GM18868 (cell line): ENCODE measurements at regions not wholly inside any gene's neighbourhood (a gene's known extent, or its start where the extent isn't known, plus 50 kb on each side); places are given as distances from the start of the nearest gene placed in this dataset.

Experiments
- ATAC-seq: cut with Tn5 transposase; IDR thresholded peaks from one replicate; pipeline ENCODE4 v1.9.1; 2021; ENCODE audit warnings: mild to moderate bottlenecking, moderate library complexity; ENCODE audit not compliant: unreplicated experiment

- peak; percentile 89 for ATAC-seq
Measured at GRCh38 chr4:129641179-129641578, 545.2 kb downstream of the C4orf33 start.

DNA sequence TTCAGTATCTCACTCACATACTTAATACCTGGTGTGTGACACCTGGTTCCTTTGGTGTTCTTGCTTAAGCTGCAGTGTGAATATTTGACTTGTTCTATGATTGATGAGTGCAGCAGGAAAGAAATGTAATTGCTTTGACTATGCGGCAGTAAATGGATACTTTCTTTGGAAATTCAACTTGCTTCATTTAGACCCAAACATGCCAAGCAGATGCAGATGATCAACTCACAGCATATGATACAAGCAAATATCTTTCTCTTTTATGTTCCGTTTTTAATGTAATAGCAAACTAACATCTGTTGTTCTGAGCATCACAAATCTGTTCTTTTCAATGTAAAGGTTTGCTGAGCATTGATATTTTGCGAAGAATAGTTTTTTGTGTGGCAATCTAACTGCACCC is 549.5 kb downstream of the C4orf33 start:
- ATAC-seq = no peak

GRCh38 chr4:129668092-129668491 is 572.1 kb downstream of the C4orf33 start:
- no peak for ATAC-seq

DNA sequence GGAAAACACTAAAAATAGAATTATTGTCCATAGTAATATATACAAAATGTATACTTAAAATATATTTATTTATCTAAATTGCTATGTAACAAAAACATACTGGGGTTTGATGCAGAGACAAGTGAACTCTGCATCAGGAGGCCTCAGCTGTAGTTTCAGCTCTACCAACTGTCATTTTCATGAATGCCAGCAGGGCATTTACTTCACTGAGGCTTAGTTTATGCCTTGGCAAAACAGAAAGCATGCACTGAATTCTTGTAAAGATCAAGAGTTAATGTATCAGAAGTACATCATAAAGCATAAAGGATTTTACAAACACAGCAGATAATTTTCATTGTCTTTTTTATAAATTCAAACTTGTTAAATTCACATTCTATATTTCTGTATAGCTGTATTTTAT is 577.0 kb downstream of the C4orf33 start:
- no peak for ATAC-seq

DNA sequence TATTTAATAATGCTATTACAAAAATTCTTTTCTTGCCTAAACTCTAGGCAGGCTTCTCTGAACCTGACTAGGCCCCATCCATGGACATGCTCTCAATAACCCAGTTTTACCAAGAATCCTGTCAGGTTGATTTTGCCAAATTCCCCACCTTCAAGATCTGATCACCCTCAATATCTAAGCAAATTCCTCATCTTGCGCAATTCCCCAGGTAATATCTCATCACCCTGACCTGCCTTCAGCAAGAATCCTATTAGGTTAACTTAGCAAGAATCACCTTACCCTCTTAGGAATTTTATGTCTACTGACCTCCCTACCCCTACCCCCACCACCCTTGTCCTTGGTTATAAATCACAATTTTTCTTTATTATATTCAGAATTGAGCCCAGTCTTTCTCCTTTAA is 579.1 kb downstream of the C4orf33 start:
- no peak for ATAC-seq

DNA sequence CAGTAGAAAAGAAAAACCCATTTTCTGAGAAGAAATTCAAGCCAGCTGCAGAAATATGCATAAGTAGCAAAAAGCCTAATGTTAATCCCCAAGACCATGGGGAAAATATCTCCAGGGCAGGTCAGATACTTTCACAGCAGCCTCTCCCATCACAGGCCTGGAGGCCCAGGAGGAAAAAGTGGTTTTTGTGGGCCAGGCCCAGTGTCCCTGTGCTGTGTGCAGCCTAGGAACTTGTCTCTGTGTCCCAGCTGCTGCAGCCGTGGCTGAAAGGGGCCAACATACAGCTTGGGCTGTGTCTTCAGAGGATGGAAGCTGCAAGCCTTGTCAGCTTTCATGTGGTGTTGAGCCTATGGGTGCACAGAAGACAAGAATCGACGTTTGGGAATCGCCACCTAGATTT is 581.0 kb downstream of the C4orf33 start:
- no peak for ATAC-seq

- ATAC-seq = no peak
Measured at GRCh38 chr4:129682586-129682985, 586.6 kb downstream of the C4orf33 start.

- no peak for ATAC-seq
Measured at GRCh38 chr4:129707949-129708348, 612.0 kb downstream of the C4orf33 start.

- no peak for ATAC-seq
Measured at GRCh38 chr4:129708784-129709183, 612.8 kb downstream of the C4orf33 start.

DNA sequence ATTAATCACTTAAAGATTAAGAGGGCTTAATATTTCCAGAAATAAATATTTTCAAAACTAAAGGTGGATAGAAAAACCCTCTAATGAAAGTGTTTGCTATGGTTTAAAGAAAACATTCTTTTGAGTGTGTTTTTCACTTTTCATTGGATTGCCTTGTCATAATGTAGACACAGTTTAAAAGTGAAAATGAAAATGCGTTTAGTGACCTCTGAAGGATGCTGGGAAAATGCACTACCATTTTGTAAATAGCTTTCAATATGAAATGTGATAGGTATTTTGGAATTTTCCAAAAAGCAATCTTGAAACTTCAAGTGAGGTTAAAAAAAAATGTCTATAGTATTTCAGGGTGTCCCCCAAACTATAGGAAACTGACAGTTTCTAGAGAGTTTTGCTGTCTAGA is 642.2 kb downstream of the C4orf33 start:
- peak; percentile 58 for ATAC-seq

DNA sequence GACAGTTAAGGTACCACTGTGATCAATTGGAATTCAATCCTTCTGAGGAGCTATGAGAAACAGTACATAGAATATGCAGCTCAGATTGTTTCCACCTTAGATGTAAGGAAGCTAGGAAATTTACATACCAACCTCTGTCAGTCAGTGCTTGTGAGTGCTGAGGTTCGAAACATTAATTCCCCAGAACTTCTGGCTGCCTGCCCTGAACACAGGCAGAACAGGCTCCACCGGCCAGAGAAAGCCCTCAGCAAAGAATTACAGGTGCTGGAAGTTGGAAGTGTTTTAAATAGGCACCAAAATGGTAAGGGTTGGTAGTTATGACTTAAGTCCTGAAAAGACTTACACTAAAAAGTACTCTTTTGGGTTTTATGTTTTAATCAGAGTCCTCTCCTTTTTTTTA is 651.8 kb downstream of the C4orf33 start:
- ATAC-seq = no peak

DNA sequence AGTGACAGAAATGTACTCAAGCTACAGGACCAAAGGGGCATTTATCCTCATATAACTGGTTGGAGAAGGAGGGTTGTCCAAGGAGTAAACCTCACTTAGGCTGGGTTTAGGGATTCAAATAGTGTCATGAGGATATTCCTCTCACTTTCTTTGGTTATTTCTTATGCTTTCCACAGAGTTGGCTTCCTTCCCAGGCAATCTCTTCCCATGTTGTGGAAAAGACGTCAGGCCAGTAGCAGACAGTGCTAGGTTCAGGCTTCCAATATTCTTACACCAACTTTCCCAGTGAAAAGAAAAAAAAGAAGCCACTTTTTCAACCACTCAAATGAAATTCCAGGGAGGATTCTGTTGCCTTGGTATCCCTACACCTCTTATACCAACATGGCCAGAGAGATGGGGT is 653.0 kb downstream of the C4orf33 start:
- ATAC-seq = no peak

DNA sequence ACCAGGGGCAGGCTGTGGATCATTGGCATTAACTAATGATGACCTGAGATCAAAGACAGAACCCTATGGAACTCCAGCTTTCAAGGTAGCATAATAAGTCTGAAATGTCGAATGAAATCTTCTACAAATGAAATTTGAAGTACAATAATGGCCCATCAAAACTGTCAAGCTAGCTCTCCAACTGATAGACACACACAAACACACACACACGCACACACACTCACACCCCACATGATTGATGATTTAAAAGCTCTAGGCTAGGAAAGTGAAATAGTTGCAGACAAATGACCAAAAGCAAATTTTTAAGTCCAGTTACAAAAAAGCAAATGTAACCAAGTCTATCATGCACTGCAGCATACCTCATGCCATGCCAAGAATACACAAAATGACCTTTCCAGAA is 655.7 kb downstream of the C4orf33 start:
- ATAC-seq = no peak

GRCh38 chr4:129783596-129783995 is 687.6 kb downstream of the C4orf33 start:
- no peak for ATAC-seq

DNA sequence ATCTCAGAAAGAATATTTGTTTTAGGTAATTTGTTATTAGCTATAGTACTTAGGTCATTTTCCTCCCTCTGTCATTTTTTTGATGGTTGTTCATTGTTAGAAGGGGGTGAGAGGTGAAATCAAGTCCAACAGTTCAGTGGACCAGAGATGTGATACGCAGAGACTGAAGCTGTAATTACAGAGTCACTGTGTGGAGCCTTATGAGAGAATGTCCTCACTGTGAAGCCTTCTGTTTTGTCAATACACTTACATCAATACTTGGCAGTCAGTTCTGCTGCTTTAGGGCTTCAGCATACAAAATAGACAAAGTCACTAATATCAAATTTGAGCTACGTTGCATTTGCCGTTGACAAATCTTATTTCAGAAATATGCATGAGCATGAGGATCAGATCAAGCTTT is 692.5 kb downstream of the C4orf33 start:
- ATAC-seq = no peak

GRCh38 chr4:129804461-129804981 is 708.6 kb downstream of the C4orf33 start:
- ATAC-seq = no peak

DNA sequence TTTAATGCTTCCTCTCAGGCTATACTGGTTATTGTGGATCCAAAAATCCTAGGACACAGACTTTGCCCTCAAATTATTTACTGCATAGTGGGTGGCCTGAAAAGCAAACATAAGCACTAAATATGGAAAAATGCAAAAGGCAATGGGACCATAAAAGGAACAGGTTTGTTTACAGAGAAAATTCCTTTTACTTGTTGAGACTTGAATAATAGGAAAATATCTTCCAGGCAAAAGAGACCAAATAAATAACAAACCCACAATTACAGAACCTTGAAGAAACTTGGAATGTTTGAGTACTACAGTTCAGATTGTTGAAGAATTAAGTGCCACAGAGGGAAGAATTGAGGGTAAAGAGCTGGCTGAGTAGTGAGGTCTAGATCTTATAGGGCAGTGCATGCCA is 711.0 kb downstream of the C4orf33 start:
- ATAC-seq = no peak

DNA sequence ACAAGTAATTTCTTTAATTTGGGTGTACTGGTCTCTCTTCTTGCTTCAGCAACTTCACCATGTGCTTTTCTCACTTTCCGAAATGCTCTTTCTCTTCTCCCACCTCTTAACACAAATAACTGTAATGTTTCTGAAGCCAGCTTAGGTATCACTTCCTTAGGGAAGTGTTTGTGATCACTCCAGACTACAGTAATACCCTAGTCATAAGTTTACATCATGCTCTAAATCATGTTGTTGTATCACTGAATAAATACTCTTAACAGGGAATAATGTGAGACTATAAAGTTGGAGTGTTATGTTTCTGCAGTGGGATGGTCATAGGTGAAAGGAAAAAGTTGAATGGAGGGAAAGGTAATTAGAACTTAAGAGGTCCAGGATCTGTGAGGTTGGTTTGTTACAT is 712.3 kb downstream of the C4orf33 start:
- no peak for ATAC-seq

- no peak for ATAC-seq
Measured at GRCh38 chr4:129821073-129821472, 725.1 kb downstream of the C4orf33 start.

GRCh38 chr4:129821963-129822362 is 726.0 kb downstream of the C4orf33 start:
- ATAC-seq = no peak

DNA sequence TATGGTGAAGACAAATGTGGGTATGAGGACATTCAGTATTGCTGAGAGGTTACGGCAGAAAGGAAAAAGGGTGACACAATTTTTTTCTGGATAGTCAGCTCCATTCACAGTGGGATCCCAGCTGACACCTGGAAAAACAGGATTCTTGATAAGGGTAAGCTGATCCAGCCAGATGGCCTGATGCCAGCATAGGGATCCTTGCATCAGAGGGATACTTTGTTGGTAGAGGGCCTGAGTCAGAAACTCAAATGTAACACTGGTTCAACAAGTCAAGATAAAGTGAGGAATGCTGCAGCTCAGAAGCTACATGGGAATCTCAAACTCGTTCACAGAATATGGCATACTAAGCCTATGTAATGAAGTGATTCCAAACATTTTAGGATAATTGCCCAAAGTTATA is 726.7 kb downstream of the C4orf33 start:
- ATAC-seq = no peak

DNA sequence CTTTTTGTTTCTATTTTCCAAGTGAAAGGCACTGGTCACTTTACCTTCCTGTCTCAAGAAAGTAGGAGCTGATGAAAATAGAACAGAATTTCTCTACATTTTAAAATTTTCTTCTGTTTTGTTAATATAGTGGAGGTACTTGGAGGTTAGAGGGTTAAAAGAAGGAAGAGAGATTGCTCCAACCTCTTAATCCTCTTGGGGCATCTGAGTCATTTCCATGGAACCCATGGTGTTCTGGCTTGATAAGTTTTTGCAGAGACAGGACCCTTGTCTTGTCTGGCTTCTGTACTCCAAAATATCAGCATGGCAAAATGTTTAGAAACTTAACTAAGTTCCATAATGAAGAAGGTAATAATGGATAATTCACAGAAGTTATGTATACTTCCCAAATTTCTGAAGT is 727.2 kb downstream of the C4orf33 start:
- no peak for ATAC-seq

DNA sequence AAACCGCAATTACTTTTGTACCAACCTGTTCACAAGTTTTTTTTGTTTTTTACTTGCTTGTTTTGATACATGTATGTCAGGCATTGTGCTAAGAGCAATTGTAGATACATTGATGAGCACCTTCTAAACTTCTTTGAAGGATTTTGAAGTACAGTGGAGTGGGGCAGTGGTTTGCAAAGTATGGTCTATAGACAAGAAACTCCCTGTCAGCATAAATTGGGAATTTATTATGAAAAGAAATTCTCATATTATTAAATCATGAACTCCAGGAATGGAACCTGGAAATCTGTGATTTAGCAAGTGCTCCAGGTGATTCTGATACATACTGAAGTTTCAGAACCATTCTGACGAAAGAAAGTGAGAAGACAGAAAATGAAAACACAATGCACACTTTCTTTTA is 733.4 kb downstream of the C4orf33 start:
- ATAC-seq = no peak

- no peak for ATAC-seq
Measured at GRCh38 chr4:129839687-129840086, 743.7 kb downstream of the C4orf33 start.
